ENCODE measurements at regions not wholly inside any gene's neighbourhood (a gene's known extent, or its start where the extent isn't known, plus 50 kb on each side); places are given as distances from the start of the nearest gene placed in this dataset.

DNA sequence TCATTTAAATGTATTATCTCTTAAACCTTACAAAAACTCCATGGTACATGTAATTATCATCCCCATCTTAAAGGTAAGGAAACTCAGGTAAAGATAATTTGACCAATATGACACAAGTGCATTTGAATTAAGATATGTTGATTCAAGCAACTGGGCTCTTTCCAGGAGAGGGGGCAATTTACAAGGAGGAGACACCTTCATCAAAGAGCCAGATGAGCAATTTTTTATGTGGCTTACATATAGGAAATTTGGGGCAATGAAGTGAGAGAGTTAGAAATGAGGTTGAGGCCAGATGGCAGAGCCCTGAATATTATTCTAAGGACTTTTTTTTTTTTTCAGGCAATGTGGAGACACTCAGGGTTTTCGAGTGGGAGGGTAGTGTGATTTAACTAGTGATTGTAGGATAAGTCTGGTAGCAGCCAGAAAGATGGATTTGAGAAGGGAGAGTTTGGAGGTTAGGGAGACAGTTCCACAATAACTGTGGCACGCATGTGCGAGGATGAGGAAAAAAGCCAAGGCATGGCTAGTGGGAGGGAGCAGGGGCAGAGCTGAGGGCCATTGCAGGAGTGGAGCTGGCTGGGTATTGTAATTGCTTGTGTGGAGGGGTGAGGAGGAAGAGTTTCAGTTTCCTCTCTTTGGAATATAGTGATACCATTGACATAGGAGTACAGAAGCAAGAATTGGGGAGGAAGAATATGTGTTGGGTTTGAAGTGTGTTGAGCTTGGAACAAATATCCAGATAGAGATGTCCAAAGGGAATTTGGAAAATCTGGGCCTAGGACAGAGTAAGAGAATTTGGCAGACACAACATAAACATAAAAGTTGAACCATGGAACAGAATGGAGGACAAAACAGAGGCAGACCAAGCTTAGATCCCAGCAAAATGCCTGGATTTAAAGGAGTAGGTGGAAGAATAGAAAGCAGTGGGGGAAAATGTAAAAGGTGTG is 72.0 kb downstream of the ACTBL2 start:
- TF ChIP-seq, protein P1, sequence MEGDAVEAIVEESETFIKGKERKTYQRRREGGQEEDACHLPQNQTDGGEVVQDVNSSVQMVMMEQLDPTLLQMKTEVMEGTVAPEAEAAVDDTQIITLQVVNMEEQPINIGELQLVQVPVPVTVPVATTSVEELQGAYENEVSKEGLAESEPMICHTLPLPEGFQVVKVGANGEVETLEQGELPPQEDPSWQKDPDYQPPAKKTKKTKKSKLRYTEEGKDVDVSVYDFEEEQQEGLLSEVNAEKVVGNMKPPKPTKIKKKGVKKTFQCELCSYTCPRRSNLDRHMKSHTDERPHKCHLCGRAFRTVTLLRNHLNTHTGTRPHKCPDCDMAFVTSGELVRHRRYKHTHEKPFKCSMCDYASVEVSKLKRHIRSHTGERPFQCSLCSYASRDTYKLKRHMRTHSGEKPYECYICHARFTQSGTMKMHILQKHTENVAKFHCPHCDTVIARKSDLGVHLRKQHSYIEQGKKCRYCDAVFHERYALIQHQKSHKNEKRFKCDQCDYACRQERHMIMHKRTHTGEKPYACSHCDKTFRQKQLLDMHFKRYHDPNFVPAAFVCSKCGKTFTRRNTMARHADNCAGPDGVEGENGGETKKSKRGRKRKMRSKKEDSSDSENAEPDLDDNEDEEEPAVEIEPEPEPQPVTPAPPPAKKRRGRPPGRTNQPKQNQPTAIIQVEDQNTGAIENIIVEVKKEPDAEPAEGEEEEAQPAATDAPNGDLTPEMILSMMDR (IDR thresholded peaks at IDR 0.05) = no peak
- no peak for TF ChIP-seq EP300 (IDR thresholded peaks at IDR 0.05)
- TF ChIP-seq POLR2A (IDR thresholded peaks at IDR 0.05) = no peak

Data from ovary (tissue), 3 donors.